ENCODE measurements at regions not wholly inside any gene's neighbourhood (a gene's known extent, or its start where the extent isn't known, plus 50 kb on each side); places are given as distances from the start of the nearest gene placed in this dataset.

DNA sequence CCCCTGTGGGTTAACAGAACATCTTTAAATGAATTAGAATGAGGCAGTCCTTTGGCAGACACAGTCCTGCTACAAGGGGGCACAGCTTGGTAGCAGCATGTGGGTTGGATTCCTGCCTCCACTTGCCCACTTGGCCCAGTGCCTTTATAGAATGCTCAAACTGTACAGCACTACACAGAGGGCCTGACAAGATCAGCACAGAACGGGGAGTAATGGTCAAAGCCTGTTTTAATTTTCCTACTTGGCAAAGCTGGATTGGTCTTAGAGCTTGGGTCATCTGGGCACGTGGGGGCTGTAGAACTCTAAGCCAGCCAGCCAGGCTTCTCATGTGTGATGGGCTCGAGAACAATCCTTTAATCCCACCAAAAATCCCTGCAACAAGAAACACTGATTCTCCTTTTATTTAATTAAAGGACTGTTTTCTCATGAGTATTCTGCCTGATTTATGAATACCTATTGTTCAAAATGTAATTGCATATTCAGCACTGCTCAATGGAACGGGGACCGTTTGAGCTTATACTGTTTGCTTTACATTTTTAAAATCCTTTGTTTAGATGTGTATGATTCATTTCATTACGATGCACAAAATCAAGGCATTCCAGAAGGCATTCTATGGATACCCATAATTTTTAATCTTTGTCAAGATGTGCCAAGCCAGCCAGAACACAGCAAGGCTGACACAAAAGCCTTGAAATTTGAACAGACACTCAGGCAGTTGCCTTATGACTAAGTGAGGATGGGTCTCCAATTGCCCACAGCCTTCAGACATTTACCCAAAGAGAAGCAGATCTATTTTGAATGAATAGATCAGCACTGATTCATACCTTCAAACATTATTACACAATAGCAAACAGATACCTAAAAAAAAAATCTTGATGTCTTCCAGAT, 249.3 kb upstream of the TGFBR2 start:
- no peaks in the 10 kb centered on the region for H3K36me3 Mint-ChIP-seq (ENCODE audit: insufficient read depth)
- no peaks in the 10 kb centered on the region for H3K27me3 Mint-ChIP-seq
- TF ChIP-seq, protein P1, sequence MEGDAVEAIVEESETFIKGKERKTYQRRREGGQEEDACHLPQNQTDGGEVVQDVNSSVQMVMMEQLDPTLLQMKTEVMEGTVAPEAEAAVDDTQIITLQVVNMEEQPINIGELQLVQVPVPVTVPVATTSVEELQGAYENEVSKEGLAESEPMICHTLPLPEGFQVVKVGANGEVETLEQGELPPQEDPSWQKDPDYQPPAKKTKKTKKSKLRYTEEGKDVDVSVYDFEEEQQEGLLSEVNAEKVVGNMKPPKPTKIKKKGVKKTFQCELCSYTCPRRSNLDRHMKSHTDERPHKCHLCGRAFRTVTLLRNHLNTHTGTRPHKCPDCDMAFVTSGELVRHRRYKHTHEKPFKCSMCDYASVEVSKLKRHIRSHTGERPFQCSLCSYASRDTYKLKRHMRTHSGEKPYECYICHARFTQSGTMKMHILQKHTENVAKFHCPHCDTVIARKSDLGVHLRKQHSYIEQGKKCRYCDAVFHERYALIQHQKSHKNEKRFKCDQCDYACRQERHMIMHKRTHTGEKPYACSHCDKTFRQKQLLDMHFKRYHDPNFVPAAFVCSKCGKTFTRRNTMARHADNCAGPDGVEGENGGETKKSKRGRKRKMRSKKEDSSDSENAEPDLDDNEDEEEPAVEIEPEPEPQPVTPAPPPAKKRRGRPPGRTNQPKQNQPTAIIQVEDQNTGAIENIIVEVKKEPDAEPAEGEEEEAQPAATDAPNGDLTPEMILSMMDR (IDR thresholded peaks at IDR 0.05; ENCODE audit: unreplicated experiment) = no peak
- no peak overlapping the region for H3K4me3 Mint-ChIP-seq (ENCODE audit: low read depth)
- no peak overlapping the region for H3K27ac Mint-ChIP-seq
- H3K4me1 Mint-ChIP-seq (ENCODE audit: low read depth) = no peaks in the 10 kb centered on the region
- H3K9me3 Mint-ChIP-seq (ENCODE audit: low read depth) = no peaks in the 10 kb centered on the region
- DNase-seq (ENCODE audit: low spot score, unreplicated experiment) = no peak

DNA sequence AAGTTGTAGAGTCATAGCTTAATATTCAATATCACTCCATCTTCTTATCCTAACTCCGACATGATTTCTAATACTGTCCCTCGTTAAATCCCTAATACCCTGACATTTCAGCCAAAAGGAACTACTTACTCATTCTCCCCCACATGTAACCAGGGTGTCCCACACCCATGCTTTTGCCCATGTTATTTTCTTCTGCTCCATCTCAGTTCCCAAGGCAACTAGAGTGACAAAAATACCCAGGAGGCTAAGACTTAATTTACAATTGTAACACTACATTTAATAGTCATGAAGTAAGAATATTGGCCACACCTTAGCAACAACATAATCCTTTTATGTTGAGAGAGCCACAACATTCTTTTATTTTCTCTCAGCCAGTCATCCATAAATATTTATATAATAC, 248.5 kb upstream of the TGFBR2 start:
- no peak for DNase-seq (ENCODE audit: low spot score, unreplicated experiment)
- H3K27ac Mint-ChIP-seq = peak overlapping the region; percentile 14
- TF ChIP-seq, protein P1 (IDR thresholded peaks at IDR 0.05; ENCODE audit: unreplicated experiment) = no peak
- H3K36me3 Mint-ChIP-seq (ENCODE audit: insufficient read depth) = no peaks in the 10 kb centered on the region
- no peaks in the 10 kb centered on the region for H3K27me3 Mint-ChIP-seq
- H3K4me3 Mint-ChIP-seq (ENCODE audit: low read depth) = no peak overlapping the region
- H3K4me1 Mint-ChIP-seq (ENCODE audit: low read depth) = no peaks in the 10 kb centered on the region
- peaks cover 3% of the 10 kb centered on the region for H3K9me3 Mint-ChIP-seq (ENCODE audit: low read depth)

DNA sequence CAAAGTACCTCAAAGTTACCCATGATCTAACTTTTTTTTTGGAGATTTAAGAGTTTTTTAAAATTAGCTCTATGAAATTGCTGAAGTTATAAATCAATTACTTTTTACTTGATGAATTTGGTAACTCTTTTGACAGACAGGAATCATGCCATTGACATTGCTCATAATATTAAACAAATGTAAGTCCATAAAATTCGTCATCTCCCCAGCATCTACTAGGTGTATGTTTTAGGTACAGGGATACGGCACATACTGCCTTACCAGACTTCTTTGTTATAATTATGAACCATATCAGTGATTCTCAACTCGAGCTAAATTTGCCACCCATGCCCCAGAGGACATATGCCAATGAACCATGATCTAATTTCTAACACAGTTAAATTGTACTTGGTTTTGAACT, 247.5 kb upstream of the TGFBR2 start:
- TF ChIP-seq, protein P1 (IDR thresholded peaks at IDR 0.05; ENCODE audit: unreplicated experiment) = no peak
- Mint-ChIP-seq H3K4me3 (ENCODE audit: low read depth) (no peak overlapping the region), H3K36me3 (ENCODE audit: insufficient read depth) (no peaks in the 10 kb centered on the region), H3K27ac (no peak overlapping the region), H3K27me3 (no peaks in the 10 kb centered on the region), H3K4me1 (ENCODE audit: low read depth) (no peaks in the 10 kb centered on the region), H3K9me3 (ENCODE audit: low read depth) (peaks cover 7% of the 10 kb centered on the region)
- no peak for DNase-seq (ENCODE audit: low spot score, unreplicated experiment)

DNA sequence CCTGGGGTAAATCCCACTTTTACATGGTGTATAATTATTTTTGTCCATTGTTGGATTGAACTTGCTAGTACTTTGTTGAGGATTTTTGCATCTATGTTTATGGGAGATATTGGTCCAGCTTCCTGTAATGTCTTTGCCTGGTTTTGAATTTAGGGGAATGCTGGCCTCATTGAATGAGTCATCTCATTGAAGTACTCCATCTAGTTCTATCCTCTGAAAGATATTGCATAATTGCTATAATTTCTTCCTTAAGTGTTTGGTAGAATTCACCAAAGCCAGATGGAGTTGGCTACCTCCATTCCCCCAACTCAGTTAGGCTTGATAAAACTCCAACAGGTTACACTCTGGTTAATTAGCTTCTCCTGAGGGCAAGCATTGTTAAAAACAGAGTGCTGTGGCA, 237.4 kb upstream of the TGFBR2 start:
- Mint-ChIP-seq H3K36me3 (ENCODE audit: insufficient read depth) (peaks cover 1% of the 10 kb centered on the region), H3K9me3 (ENCODE audit: low read depth) (peaks cover 10% of the 10 kb centered on the region)
- DNase-seq (ENCODE audit: low spot score, unreplicated experiment) = no peak

DNA sequence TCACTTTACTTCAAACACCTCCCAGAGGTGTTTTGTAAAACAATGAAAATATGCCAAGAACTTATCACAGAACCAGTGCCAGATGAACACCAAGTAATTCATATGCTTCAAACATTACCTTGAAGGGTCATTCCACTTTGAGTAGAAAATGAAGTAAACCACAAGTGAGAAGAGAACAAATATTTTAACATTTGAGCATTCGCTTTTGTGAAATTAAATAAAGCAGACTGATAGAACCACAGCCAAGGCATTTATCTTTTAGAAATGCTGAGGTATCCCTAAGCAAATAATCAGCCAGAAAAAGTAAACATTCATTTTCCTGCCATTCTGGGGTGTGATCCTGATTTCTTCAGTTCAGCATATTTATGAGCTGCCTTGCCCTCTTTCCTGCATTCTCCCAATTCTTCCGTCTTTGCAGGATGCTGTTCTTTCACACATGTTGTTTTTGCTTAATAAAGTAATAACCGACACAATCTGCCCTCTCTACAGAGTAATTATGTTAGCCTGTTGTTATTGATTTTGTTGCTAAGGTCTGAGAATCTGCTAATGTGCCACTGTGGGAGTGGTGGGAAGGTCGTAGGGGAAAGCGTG, 235.6 kb upstream of the TGFBR2 start:
- Mint-ChIP-seq H3K27ac (no peak overlapping the region), H3K36me3 (ENCODE audit: insufficient read depth) (peaks cover 1% of the 10 kb centered on the region), H3K4me1 (ENCODE audit: low read depth) (peaks cover 23% of the 10 kb centered on the region), H3K4me3 (ENCODE audit: low read depth) (peak overlapping the region; percentile 27), H3K27me3 (no peaks in the 10 kb centered on the region), H3K9me3 (ENCODE audit: low read depth) (peaks cover 10% of the 10 kb centered on the region)
- TF ChIP-seq, protein P1 (IDR thresholded peaks at IDR 0.05; ENCODE audit: unreplicated experiment) = no peak
- no peak for DNase-seq (ENCODE audit: low spot score, unreplicated experiment)

More for the DNA sequence above, 237.4 kb upstream of the TGFBR2 start:
- Mint-ChIP-seq H3K27me3 (no peaks in the 10 kb centered on the region), H3K4me1 (ENCODE audit: low read depth) (peaks cover 23% of the 10 kb centered on the region), H3K27ac (no peak overlapping the region), H3K4me3 (ENCODE audit: low read depth) (no peak overlapping the region)
- TF ChIP-seq, protein P1 (IDR thresholded peaks at IDR 0.05; ENCODE audit: unreplicated experiment) = no peak
